ENCODE measurements at regions not wholly inside any gene's neighbourhood (a gene's known extent, or its start where the extent isn't known, plus 50 kb on each side); places are given as distances from the start of the nearest gene placed in this dataset.

- WGBS, 2 donors = 77 to 81% methylated on average over 1 of the region's 1 CpG
- H3K27me3 ChIP-seq (ENCODE audit: control insufficient read depth in 3 of 3, insufficient read depth in 3 of 3, low read length in 2 of 3) = peaks cover 0 to 30% (median 12%) of the 10 kb centered on the region in 3 donors
- DNase-seq = no peak
- no peak overlapping the region for H3K9ac ChIP-seq (ENCODE audit: insufficient read depth in 1 of 2, low read length in 2 of 2)
- no peak overlapping the region for H3K4me3 ChIP-seq
- no peaks in the 10 kb centered on the region for H3K4me1 ChIP-seq (ENCODE audit: control insufficient read depth in 5 of 5, insufficient read depth in 5 of 5, low read length in 5 of 5)
- no peak for ATAC-seq (ENCODE audit: insufficient read depth, low FRiP score)
- H3K27ac ChIP-seq (ENCODE audit: low read depth in 1 of 2, low read length in 1 of 2) = no peak overlapping the region
- no peaks in the 10 kb centered on the region for H3K9me3 ChIP-seq (ENCODE audit: control insufficient read depth in 4 of 4, insufficient read depth in 3 of 4, low read length in 3 of 4)
- no peaks in the 10 kb centered on the region for H3K36me3 ChIP-seq (ENCODE audit: control insufficient read depth in 4 of 4, insufficient read depth in 4 of 4, low read length in 4 of 4)
- TF ChIP-seq, protein P1, sequence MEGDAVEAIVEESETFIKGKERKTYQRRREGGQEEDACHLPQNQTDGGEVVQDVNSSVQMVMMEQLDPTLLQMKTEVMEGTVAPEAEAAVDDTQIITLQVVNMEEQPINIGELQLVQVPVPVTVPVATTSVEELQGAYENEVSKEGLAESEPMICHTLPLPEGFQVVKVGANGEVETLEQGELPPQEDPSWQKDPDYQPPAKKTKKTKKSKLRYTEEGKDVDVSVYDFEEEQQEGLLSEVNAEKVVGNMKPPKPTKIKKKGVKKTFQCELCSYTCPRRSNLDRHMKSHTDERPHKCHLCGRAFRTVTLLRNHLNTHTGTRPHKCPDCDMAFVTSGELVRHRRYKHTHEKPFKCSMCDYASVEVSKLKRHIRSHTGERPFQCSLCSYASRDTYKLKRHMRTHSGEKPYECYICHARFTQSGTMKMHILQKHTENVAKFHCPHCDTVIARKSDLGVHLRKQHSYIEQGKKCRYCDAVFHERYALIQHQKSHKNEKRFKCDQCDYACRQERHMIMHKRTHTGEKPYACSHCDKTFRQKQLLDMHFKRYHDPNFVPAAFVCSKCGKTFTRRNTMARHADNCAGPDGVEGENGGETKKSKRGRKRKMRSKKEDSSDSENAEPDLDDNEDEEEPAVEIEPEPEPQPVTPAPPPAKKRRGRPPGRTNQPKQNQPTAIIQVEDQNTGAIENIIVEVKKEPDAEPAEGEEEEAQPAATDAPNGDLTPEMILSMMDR (IDR thresholded peaks at IDR 0.05; ENCODE audit: control extremely low read depth, extremely low read depth) = no peak
These were observed 588.4 kb downstream of the METTL15 start for GRCh38 chr11:28696591-28696990.

GRCh38 chr11:28690746-28691145 is 582.6 kb downstream of the METTL15 start:
- ATAC-seq (ENCODE audit: insufficient read depth, low FRiP score) = no peak
- Histone ChIP-seq H3K9ac (ENCODE audit: insufficient read depth in 1 of 2, low read length in 2 of 2) (no peak overlapping the region), H3K27ac (ENCODE audit: low read depth in 1 of 2, low read length in 1 of 2) (no peak overlapping the region), H3K27me3 (ENCODE audit: control insufficient read depth in 3 of 3, insufficient read depth in 3 of 3, low read length in 2 of 3) (peaks cover 0 to 5% (median 1%) of the 10 kb centered on the region in 3 donors), H3K9me3 (ENCODE audit: control insufficient read depth in 4 of 4, insufficient read depth in 3 of 4, low read length in 3 of 4) (no peaks in the 10 kb centered on the region), H3K4me3 (no peak overlapping the region), H3K4me1 (ENCODE audit: control insufficient read depth in 5 of 5, insufficient read depth in 5 of 5, low read length in 5 of 5) (no peaks in the 10 kb centered on the region), H3K36me3 (ENCODE audit: control insufficient read depth in 4 of 4, insufficient read depth in 4 of 4, low read length in 4 of 4) (no peaks in the 10 kb centered on the region)
- TF ChIP-seq, protein P1 (IDR thresholded peaks at IDR 0.05; ENCODE audit: control extremely low read depth, extremely low read depth) = no peak
- no peak for DNase-seq
- WGBS, 2 donors = 83 to 85% methylated on average over 2 of the region's 2 CpGs

DNA sequence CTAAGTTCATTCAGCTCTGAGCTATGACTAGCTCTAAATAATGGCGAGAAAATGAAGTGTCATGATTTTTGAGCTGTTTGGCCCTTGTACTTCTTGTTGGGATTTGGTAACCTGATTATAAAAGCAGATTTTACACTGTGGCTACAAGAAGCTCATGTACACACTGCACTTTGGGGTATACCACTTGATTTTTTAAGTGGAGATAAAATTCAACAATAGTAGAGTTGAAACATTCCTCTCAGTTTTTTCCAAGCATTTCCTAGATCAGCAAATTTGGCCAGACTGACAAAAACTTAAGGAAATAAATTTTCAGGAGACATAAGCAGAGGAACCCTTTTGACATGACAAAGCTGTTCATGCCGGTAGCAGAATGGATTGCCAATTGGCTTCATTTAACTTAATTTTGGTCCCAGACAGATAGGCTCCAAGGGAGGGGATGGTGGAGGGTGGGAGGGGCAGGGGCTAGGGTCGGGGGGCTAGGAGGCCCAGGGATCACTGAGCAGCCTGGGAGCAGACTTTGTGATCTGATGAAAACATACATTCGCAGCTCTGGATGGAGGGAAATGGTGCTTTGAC is 575.9 kb downstream of the METTL15 start:
- Histone ChIP-seq H3K4me3 (no peak overlapping the region), H3K27ac (ENCODE audit: low read depth in 1 of 2, low read length in 1 of 2) (no peak overlapping the region), H3K27me3 (ENCODE audit: control insufficient read depth in 3 of 3, insufficient read depth in 3 of 3, low read length in 2 of 3) (peaks cover 0 to 9% (median 0%) of the 10 kb centered on the region in 3 donors), H3K36me3 (ENCODE audit: control insufficient read depth in 4 of 4, insufficient read depth in 4 of 4, low read length in 4 of 4) (no peaks in the 10 kb centered on the region), H3K9me3 (ENCODE audit: control insufficient read depth in 4 of 4, insufficient read depth in 3 of 4, low read length in 3 of 4) (no peaks in the 10 kb centered on the region), H3K9ac (ENCODE audit: insufficient read depth in 1 of 2, low read length in 2 of 2) (no peak overlapping the region), H3K4me1 (ENCODE audit: control insufficient read depth in 5 of 5, insufficient read depth in 5 of 5, low read length in 5 of 5) (peaks cover 0 to 7% (median 5%) of the 10 kb centered on the region in 5 donors)
- 48 to 54% methylated on average over 4 of the region's 4 CpGs for WGBS, 2 donors
- DNase-seq = peak; percentile 16 to 71 (median 54)
- ATAC-seq (ENCODE audit: insufficient read depth, low FRiP score) = no peak
- TF ChIP-seq, protein P1 (IDR thresholded peaks at IDR 0.05; ENCODE audit: control extremely low read depth, extremely low read depth) = no peak

All from lung (tissue), 11 donors.